ELR (cell line): ENCODE measurements at regions not wholly inside any gene's neighbourhood (a gene's known extent, or its start where the extent isn't known, plus 50 kb on each side); places are given as distances from the start of the nearest gene placed in this dataset.

Source experiments
- DNase-seq: peaks from one replicate; pipeline ENCODE4 v3.0.0-alpha.2; 2015; ENCODE audit warnings: low read depth

- DNase-seq: peak; percentile 71
Observed at GRCh38 chr5:103428411-103428871, 134.1 kb downstream of the NUDT12 start.

- DNase-seq: no peak
Observed at GRCh38 chr5:103427326-103427725, 135.3 kb downstream of the NUDT12 start.

GRCh38 chr5:103425686-103426454, 136.7 kb downstream of the NUDT12 start:
- DNase-seq: peak; percentile 68

DNA sequence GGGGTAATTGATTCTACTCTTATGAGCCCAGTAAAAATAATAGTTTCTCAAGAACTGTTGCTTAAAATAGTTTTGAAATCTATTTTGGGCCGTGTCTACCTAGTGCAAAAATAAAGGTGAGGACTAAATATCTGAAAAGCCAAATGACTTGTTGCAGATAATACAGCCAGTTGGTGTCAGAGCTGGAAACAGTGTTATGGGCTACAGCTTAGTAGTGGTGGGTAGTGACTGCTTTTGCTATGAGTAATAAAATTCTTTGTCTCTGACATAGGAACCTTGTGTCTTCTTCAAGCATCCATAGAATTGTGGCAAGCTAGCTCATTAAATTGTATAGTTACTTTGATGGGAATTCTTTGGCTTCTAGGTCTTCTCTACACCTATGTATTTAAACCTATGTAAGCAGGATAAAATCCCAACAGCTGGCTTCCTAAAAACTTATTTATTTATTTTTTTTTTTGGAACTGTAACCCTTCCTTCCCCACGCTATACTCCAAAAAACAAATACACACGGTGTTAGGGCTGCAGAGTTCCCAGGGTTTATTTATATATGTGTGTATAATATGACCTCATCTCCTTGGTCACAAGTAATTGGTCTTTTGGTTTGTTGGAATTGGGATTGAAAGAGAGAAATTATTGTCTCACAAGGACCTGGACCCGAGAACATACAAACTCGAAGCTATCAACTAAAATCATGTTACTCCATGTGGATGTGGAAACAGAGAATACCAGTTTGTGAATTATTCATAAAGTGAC, 138.0 kb downstream of the NUDT12 start:
- DNase-seq: peak; percentile 90

DNA sequence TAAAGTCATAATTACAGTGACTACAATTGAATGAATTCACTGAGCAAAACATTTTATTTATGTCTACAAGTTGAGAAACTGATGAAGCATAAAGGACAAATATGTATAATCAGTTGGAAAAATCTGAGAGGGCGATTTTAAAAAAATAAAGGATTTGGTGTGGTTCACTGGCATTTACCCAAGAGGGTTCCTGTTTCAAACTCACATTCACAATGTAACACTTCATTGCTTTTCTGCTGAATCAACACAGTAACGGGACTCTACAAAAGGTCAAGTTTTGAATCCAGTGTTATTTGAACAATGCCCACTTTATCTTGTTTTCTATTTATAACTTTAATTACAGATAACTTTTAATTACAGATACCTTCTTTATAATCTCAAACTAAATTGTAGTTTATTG, 138.6 kb downstream of the NUDT12 start:
- DNase-seq: peak; percentile 49

- no peak for DNase-seq
Observed at GRCh38 chr5:103422756-103423155, 139.8 kb downstream of the NUDT12 start.

DNA sequence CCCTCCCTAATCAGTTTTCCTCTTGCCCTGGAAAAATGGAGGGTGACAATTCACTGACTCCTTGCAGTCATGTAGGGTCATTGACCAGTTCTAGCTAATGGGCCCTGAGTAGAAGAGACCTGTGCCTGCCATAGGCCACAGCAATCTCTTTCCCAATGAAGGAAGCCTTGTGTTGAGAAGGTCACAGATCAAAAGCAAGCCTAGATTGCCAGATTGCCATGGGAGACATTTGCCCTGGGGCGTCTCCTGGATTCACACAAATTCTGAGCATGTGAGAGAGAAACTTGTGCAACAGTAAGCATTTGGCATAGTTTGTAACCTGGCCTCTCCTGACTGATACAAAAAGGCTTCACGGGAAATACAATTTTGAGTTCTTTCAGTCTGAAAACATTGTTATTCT, 148.0 kb downstream of the NUDT12 start:
- no peak for DNase-seq

GRCh38 chr5:103411711-103412110, 150.9 kb downstream of the NUDT12 start:
- DNase-seq: no peak

DNA sequence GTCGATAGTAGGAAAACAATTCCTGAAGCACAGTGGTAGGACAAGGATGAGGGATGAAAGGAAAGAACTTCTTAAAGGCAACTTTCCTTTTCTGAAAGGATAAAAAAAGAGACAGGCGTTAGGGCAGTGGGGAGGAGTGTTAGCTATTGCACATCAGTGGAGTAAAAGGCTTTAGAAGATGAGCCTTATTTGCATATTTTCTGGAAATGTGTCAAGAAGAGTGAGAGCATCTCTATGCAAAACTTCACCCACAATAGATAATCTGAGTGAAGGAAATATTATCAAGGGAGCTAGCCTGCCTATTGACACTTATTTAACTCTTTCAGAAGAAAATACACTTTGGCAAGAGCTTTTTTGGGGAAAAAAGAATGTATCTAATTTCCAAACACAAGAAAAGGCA, 151.6 kb downstream of the MACIR start:
- DNase-seq: no peak

GRCh38 chr5:103409013-103409670, 150.6 kb downstream of the MACIR start:
- no peak for DNase-seq

DNA sequence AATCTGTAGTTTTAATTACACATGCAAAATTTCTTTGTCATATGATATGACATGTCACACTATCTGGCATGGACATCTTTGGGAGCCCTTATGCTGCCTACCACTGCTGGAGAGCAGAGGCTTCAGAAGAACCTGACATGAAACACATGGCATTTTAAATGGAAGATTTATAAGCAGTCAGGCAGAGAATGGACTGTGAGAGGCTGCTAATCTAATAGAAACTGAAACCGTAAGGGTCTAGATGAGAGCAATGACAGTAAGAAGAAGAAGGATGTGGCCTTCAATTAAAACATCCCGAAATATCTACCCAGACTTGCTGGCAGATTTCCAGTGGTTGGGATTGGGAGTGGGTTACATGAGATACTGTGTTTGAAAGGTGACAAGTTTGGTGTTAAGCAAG, 149.8 kb downstream of the MACIR start:
- DNase-seq: no peak

DNA sequence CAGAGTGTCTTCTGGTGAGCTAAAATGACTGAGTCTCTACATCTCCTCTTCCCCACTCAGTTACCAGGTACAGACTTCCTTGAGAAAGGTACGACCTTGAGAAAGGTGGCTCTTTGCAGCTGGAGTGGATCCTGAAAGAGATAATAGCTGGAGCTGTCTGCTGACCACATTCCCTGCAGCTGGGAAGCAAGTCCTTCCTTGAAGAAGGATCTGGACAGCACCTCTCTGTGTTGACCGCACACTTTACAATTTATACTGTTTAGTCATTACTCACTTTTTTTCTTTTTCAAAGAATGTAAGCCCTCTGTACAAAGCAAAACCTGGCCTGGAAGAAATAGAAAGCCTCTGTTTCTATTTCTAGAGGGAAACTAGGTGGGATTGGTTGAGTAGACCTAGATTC, 148.8 kb downstream of the MACIR start:
- DNase-seq: peak; percentile 48

- DNase-seq: no peak
Observed at GRCh38 chr5:103404483-103404882, 145.9 kb downstream of the MACIR start.

GRCh38 chr5:103402851-103403250, 144.3 kb downstream of the MACIR start:
- no peak for DNase-seq

DNA sequence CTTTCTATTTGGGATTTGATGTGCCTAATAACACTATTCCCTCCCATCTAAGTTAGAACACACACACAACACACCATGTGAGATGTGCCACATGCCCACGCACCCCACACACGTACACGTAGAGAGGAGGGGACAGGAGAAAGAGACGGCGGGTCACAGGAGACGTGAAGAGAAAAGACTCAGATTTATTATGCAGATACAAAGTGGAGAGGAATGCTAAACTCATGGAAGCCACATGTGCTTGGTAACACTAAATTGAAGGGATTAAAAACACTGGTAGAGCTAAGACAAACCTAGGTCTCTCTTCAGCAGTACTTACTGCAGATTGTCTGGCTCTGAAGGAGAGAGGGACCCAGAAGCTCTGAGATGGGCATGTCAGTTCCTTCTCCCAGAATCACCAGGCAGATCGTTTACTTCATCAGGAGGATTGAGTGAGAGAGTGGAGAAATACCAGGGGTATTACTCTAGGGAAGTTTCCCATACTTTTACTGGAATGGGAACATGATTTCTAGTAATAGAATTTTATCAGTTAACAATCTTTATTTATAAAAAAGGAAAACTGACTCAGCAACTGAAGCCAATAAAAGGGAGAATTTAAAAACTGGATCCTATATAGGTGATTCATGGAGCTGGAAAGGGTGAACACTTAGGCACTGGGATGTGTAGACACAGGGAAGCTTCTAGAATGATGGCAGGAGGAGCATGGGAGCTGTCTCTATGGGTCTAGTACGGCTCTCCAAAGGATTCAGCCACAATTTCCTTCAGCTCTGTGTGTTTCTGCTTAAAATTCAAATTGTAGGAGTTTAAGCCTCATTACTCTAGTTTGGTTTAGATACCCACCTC, 139.4 kb downstream of the MACIR start:
- DNase-seq: peak; percentile 85

GRCh38 chr5:103394676-103395075, 136.1 kb downstream of the MACIR start:
- peak; percentile 30 for DNase-seq

DNA sequence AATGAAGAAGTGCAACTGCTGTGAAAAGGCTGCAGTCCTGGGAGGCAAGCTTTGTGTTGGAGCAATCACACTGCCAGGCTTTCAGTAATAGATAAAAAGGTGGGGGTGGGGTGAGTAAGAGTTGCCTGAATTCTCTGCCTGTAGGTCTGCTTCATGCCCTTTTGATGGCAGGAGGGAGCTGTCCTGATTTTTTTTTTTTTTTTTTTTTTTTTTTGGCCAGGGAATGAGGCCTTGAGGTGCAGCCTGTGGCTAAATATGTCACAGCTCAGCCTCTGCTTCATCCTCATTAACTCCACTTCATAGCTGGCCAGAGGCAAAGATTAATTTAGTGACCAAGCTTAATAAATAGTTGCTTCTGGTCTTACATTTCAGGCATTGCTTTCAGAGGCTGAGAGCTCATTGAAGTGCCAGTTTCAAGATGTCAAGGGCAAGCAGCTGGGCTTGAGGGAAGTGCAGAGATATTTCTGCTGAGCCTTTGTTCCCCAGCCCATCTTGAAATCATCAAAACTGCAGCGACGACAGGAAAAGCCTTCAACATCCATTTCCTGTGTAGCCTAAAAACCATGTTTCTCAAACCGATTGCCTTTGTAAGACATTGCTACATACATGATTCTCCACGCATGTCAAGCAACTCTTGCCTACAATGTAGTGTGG, 134.7 kb downstream of the MACIR start:
- peak; percentile 59 for DNase-seq

- DNase-seq: no peak
Observed at GRCh38 chr5:103391659-103392058, 133.1 kb downstream of the MACIR start.

DNA sequence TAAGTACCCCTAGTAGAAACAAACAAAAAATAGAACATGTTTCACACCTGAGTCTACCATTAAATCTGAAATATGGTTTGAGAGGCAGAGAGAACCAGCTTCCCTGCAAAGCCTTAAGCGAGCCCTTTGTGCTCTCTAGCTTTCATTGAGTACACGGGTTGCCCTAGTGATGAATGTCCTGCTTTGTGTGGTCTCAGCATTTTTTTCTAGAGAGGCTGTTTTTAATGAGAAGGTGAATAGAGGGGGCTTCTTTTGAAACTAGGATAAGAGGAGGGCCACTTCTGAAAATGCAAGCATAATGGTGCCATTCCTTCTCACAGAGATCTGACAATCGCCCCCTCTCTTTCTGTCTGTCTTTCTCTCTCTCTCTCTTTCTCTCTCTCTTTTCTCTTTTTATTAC, 131.3 kb downstream of the MACIR start:
- DNase-seq: no peak

DNA sequence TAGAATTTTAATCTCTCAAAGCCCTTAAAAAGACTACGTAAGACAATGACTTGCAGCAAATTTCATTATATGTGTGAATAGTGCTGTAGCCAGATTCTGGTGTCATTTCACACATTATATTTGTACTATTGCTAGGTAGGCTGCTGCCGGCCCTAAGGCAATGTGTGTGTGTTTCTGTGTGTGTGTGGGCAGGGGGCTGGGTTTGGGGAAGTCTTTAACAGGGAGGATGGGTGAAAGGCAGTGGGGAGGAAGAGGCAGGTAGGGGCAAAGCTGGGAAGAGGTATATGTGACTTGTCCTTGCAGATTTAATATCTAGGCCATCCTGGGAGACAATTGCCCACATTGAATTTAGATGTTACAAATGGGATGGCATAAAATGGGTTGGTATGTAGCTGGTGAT, 130.8 kb downstream of the MACIR start:
- no peak for DNase-seq

GRCh38 chr5:103385722-103386121, 127.2 kb downstream of the MACIR start:
- DNase-seq: no peak
